D341Med (cell line): ENCODE measurements at regions not wholly inside any gene's neighbourhood (a gene's known extent, or its start where the extent isn't known, plus 50 kb on each side); places are given as distances from the start of the nearest gene placed in this dataset.

Experiments used
- DNase-seq: peaks from one replicate; pipeline ENCODE4 v3.0.0; 2012; ENCODE audit warnings: low spot score

DNA sequence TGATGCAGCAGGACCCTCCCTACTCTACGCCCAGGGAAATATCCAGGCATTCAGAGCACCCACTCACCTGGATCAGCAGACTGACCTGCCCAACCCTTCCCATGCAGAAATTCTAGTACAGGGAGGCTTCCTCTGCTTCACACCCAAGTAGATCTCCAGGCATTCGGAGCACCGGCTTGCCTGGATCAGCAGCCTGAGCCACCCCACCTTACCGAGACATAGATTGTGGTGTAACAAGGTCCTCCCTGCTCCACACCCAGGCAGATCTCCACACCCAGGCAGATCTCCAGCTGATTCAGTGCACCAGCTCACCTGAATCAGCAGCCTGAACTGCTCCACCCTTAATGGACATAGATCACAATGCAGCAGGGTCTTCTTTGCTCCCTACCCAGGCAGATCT lies 215.1 kb upstream of the CPEB2 start:
- no peak for DNase-seq

DNA sequence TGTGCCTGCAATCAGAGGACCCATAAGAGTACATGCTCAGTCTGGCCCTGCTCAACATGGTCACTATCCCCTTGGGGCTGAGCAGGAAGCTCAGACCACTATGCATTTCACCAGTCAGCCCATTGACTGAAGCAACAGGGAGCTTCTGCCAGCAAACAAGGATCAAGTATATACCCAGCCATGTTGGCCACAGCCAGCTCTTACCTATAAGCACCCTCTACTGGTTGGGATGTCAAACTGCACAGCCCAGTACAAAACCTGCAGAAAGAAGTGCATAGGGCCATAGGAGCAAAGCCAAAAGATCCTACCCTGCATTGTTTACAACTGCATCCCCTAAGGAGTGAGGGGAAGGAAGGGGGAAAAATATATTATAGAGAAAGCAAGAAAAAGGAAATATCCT lies 214.4 kb upstream of the CPEB2 start:
- no peak for DNase-seq

DNA sequence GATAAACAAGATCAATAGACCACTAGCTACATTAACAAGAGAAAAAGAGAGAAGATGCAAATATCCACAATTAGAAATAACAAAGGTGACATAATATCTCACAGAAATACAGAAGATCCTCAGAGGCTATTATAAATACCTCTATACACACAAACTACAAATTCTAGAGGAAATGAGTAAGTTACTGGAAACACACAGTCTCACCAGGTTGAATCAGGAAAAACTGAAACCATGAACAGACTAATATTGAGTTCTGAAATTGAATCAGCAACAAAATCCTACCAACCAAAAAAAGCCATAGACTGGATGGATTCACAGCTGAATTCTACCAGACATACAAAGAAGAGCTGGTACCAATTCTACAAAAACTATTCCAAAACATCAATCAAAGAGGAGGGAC lies 211.8 kb upstream of the CPEB2 start:
- no peak for DNase-seq

DNA sequence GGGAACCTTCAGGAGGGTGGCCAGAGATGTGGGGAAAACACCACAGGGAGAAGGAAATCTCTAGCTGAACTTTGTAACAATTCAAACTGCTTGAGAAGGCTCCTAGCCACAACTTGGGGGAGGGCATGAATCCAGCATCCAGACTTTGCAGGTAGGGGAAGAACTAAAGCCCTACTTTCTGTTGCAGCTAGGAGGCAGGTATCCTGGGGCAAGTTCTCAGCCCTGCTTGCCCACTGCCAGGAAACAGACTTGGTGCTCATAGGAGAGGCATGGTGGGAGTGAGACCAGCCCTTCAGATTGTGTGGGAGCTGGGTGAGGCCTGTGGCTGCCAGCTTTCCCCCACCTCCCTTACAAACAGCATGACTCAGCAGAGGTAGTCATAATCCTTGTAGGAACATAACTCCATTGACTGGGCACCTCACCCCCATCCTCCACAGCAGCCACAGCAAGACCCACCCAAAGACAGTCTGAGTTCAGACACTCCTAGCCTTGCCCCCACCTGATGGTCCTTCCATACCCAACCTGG lies 209.5 kb upstream of the CPEB2 start:
- no peak for DNase-seq

DNA sequence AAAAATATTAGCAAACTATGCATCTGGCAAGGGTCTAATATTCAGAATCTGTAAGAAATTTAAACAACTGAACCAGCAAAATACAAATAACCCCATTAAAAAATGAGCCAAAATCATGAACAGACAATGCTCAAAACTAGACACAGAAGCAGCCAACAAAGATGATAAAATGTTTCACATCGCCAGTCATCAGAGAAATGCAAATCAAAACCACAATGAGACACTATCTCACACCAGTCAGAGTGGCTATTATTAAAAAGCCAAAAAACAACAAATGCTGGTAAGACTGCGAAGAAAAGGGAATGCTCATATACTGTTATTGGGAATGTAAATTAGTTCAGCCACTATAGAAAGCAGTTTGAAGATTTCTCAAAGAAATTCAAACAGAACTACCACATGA lies 201.3 kb upstream of the CPEB2 start:
- no peak for DNase-seq

DNA sequence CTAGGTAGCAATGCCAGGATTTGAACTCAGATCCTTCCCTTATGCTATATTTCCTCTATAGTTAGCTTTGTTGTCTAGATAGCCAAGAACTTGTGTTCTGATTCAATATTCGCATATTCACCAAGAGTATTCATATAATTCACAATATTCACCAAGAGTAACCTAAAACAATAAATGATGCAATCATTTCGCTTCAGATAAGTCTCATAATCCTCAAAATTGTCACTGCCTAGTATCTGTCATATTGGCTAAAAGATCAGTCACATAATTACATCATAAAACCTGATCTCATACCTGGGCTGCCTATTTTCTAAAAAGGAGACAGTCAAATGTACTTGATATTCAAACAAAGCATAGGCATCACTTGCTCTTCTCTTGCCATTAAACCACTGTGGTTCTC lies 199.7 kb upstream of the CPEB2 start:
- DNase-seq = no peak

DNA sequence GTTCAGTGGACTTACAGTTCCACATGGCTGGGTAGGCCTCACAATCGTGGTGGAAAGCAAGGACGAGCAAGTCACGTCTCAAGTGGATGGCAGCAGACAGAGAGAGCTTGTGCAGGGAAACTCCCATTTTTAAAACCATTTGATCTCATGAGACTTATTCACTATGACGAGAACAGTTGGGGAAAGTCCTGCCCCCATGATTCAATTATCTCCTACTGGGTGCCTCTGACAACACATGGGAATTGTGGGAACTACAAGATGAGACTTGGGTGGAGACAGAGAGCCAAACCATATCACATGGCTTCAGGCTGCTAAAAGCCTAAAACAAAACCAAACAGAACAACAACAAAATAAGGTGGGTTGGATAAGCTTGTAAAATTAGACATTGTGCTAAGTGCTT lies 194.4 kb upstream of the CPEB2 start:
- no peak for DNase-seq

DNA sequence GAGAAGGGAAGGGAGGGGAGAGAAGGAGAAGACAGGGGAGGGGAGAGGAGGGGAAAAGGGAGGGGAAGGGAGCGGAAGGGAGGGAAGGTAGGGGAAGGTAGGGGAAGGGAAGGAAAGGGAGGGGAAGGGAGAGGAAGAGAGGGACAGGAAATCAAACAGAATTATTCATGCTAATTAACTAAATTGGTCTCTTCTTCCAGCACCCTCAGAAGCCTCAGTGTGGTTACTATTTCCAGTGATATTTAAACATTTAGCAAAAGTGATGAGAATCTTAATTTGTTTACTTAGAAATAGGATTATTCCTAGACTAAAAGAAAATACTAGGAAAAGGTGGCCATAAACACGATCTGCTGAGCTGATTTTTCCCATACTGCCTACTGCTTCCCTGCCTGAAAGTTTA lies 193.1 kb upstream of the CPEB2 start:
- DNase-seq = no peak

DNA sequence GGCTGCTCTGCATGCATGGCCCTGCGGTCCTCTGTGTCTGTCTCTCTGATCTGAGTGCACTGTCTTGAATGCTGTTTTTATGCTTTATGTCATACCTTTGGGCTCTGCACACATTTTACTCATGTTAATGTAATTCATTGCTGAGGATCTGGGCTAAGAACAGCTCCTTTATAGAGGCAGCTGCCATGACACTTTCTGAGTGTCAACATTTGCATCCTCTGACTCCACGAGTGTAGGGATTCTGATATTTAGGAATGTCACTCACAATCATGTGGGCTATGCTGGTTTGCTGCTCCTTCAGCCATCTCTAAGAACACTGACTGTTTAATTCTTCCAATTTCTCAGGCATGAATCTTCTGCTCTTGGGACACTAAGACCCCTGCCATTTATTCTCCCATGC lies 192.2 kb upstream of the CPEB2 start:
- DNase-seq = no peak

DNA sequence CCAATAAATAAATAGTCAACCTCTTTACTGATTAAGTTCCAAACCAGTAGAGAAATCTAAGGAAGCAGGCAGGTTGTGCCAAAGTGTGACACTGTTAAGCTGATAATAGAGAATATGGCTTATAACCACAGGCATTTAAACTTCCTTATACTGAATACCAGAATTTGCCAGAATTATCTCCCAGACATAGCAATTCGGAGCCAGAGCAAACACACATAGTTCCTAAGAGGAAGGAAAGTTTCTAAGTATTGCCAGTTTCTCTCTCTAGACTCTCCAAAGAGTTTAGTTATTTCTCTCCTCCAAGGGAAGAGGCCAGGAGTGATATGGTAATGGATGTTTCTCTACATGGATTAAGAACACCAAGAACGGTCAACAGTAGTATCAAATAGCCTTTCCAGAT lies 191.7 kb upstream of the CPEB2 start:
- DNase-seq = no peak

DNA sequence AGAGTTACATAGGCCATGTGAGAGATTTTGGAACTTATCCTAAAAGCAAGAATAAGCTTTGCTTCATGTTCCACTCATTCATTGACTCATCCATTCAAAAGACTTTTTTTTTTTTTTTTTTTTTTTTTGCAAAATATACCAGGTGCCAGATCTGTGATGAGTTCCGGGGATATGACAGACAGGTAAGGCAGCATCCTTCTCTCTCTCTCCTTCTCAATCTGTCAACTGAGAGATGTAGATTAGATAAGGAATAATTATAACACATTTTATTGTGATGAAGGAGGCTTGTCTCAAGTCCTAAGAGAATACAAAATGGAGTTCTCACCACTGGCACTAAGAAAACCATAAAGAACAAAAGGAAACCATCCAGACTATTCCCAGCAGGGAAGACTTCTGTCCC lies 190.2 kb upstream of the CPEB2 start:
- DNase-seq = no peak

DNA sequence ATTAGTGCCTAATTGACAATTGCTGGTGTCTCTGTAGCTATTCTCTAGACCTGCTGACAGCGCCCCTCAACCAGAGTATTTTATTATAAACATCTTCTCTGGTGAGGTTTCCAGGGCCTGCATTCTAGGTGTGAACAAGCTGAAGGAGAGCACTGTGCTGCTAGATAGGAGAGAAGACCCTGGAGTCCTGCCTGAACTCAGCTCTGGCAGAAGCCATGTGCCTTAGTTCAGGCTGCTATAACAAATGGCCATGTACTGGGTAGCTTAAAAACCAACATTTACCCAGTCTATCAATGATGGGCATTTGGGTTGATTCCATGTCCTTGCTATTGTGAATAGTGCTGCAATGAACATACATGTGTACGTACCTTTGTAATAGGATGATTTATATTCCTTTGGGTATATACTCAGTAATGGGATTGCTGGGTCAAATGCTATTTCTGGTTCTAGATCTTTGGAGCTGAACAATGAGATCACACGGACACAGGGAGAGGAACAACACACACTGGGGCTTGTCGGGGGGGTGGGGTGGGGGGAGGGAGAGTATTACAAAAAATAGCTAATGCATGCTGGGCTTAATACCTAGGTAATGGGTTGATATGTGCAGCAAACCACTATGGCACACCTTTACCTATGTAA lies 185.5 kb upstream of the CPEB2 start:
- no peak for DNase-seq

DNA sequence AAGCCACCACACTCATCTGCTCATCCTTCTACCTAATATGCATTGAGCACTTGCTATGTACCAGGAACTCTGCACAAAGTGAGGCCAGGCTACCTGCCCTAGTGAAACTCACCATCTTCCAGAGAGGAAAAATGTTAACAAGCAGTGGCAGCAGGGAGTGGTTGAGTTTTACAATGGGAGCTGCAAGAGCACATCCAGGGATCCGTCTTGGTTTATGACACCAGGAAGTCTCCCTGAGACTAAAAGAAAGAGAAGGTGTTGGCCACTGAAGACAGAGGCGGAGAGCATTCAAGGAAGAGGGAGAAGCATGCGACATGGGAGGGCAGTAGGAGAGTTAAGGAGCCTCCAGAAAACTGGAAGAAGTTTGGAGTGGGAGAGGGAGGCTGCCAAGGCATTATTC lies 178.1 kb upstream of the CPEB2 start:
- no peak for DNase-seq

DNA sequence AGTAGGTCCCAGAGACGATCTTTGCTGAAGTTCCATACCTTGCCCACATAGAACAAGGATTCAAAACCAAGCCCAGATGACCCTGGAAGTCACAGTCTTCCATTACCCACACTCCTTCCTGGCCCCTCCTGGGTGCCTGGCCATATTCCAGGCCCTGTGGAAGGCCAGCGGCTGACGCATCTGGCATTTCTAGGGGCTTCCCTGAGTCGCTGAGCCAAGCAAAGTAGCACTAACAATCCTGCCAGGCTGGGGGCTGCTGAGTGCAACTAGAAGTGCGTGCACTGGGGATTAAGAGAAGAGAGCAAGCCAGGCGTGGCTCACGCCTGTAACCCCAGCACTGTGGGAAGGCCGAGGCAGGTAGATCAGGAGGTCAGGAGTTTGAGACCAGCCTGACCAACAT lies 175.2 kb upstream of the CPEB2 start:
- DNase-seq = no peak

DNA sequence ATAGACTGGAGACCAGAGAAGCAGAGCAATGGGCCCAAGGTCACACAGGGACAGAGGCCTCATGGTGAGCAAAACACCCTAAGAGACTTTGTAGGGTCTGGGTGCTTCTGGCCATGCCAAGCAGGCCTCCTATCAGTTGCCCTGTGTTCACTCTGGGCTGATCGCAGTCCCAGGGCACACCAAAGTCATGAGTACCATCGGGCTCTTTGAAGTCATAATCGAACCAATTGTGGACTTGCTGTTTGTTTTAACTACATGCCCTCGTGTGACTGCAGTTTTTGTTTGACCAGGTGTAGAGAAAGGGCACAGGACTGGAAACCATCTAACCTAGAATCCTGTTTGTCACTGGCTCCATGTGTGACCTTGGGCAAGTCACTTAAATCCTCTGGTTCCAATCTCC lies 172.5 kb upstream of the CPEB2 start:
- DNase-seq = no peak

DNA sequence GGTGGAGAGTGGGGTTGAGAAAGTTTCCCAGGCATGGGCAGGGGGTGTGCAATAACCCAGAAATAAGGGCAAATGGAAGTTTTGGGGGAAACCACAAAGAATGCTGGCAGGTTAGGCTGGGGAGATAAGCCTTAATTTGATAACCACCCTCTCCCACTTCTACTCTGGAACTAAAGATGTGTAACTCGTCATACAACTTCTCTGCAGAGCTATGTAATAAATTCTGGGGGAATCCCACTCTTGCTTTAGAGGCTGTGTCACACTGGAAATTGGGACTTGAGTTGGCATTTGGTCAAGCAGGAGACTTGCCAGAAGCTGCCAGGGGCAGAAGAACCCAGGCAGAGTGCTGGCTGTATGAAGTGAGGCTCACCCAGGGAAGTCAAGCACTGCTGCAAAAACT lies 170.9 kb upstream of the CPEB2 start:
- no peak for DNase-seq

DNA sequence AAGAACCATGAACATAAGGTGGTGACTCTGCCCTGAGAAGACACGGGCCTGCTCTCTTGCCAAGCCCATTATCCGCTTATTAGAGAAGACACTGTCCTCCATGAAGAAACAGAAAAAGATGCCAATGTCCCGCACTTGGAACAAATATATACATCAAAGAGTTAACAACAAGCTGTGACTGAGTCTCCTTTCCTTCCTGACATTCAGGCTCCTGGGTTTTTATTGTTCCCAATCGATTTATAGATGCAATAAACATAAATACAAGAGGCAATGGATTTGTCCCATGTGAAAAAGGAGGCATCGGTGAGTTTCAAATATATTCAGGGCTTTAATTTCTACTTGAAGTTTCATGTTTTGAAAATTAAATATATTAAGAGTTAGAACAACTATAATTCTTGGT lies 169.2 kb upstream of the CPEB2 start:
- DNase-seq = no peak

DNA sequence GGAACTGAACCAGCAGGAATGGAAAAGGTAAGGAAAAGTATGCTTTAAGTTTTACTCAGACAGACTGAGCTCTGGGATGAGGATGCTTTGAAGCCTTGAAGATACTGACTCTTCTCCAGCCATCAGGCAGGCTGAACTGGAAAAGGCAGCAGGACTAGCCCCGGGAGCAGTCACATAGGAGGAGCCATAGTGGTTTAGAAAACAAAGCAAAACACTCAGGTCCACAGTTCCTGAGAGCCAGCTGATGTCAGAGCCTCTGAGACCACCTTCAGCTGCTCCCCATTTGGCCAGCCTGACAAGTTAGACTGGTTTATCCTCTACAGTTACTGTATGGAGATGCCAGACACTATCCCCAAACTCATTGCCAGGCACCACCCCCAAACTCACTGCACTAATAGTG lies 167.9 kb upstream of the CPEB2 start:
- no peak for DNase-seq

DNA sequence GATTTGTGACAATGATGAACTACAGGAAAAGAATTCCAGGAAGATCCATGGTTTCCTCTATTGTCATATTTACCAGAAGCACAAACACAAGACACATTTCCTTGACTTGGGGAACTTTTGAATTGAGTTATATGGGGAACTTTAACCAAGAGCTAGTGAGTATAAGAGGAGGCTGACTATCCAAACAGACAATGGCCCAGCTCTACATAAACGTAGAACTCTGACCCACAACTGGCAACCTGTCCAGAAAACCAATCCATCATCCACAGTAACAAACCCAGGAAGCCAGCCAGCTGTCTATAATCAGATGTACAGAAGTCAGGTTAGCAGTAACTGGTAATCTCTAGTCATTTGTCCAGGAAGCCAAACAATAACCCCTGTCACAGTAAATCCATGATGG lies 167.0 kb upstream of the CPEB2 start:
- DNase-seq = no peak

DNA sequence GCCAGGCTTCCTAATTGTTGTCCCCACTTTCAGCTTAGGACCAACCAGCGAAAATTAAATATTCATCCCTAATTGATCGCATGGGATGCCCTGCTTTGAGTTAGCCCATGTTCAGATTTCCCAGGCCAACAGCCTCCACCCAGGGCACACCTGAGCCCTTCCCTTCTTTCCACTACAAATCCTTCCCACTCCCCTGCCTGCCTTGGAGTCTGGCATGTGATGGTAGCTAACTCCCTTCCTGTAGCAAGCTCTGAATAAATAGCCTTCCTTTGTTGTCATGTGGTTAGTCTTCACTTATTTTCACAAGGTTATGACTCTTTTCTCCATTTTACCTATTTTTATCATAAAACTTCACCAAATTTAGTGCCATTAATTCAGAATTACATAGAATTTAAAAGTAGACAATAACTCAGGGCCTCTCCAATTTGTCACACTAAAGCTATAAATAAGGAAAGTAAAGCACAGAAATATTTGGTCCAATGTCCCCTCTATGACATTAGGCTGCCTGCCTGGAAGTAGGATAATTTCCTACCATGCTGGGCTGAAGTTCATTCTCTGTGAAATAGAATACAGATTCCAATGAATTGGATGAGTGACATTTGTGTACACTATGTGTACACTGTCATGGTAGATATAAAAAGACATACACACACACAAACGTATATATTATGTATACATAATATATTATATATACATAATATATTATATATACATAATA lies 166.4 kb upstream of the CPEB2 start:
- no peak for DNase-seq

DNA sequence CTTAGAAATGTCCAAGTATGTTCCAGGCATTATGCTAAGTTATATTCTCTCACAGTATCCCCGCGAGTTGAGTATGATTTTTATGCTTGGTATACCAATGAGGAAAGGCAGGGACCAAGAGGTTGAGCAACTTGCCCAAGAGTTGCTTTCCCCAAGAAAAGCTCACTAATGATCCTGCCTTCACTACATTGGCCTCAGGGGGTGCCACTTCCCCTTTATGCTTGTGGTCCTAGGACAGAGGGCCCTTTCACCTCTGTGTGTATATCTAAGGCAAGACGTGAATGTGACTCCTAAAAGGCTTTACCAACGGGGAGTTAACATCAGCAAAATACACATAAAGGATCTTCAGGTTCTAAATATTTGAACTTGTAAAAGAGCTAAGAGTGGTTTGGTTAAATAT lies 164.4 kb upstream of the CPEB2 start:
- no peak for DNase-seq

DNA sequence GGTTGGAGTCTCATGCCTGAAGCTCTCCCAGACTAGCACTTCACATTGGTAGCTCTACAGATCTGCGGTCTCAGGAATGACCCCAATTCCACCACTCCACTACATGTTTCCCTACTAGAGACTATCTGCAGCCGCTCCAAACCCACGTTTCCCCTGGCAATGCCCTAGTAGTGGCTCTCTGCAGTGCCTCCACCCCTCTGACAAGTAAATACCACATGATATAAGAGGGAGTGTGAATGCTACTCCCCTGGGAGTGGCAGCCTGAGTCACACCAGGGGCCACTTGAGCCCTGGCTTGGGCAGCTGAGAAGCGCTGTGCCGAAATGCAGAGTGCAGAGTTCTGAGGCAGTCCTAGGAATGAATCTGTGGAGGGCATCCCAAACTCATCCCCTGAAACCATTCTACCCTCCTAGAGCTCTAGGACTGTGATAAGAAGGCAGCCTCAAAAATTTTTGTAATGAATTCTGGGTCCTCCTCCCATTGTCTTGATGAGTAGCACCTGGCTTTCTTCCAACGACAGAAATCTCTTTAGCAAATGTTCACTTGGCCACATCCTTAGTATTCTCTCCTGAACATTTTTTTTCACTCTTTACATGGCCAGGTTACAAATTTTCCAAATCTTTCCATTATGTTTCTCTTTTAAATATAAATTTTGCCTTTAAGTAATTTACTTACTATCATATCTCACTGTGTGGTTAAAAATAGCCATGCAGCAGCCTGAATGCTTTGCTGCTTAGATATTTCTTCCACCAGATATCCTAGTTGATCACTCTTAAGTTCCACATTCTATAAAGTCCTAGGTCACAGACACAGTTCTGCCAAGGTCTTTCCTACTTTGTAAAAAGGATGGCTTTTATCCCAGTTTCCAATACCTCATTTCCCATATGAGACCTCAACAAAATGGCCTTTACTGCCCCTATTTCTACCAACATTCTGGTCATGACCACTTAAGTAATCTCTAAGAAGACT lies 160.2 kb upstream of the CPEB2 start:
- DNase-seq = no peak
